GM21723 (cell line): ENCODE measurements at regions not wholly inside any gene's neighbourhood (a gene's known extent, or its start where the extent isn't known, plus 50 kb on each side); places are given as distances from the start of the nearest gene placed in this dataset.

Experiments used
- ATAC-seq: cut with Tn5 transposase; IDR thresholded peaks from one replicate; pipeline ENCODE4 v1.9.1; 2021; ENCODE audit warnings: mild to moderate bottlenecking, moderate library complexity; ENCODE audit not compliant: unreplicated experiment

- no peak for ATAC-seq
Observed at GRCh38 chr1:80066060-80066459, 1059.5 kb upstream of the ADGRL4 start.

- ATAC-seq: no peak
Observed at GRCh38 chr1:80064524-80064923, 1058.0 kb upstream of the ADGRL4 start.

GRCh38 chr1:80059940-80060339, 1053.4 kb upstream of the ADGRL4 start:
- ATAC-seq: no peak

- no peak for ATAC-seq
Observed at GRCh38 chr1:80056179-80056578, 1049.6 kb upstream of the ADGRL4 start.

DNA sequence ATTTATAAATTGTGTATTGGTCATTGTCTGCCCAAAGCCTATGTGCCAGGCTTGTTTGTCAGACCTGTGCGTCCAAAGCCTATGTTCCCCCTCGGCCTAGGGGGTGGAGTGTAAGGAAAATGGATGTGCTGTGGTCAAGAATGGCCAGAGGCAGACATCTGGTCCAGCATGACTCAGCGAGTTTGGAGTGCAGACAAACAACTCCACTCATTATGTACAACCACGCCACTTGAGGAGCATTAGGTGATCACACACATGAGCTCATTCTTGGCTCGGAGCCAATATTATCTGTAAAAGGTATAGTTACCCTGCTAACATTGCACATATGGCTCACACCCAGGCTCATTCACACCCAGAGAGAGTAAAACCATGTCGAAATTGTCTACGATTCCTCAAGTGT, 1047.6 kb upstream of the ADGRL4 start:
- ATAC-seq: no peak

DNA sequence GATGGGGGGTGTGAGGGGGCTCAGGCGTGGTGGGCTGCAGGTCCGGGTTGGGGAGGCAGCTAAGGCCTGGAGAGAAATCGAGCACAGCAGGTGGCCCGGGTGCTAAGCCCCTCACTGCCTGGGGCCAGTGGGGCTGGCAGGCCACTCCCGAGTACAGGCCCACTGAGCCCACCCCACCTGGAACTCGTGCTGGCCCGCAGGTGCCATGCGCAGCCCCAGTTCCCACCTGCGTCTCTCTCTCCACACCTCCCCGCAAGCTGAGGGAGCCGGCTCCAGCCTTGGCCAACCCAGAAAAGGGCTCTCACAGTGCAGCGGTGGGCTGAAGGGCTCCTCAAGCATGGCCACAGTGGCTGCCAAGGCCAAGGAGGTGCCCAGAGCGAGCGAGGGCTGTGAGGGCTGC, 1047.1 kb upstream of the ADGRL4 start:
- ATAC-seq: no peak

- ATAC-seq: no peak
Observed at GRCh38 chr1:80050523-80050922, 1044.0 kb upstream of the ADGRL4 start.

- ATAC-seq: no peak
Observed at GRCh38 chr1:80050085-80050484, 1043.6 kb upstream of the ADGRL4 start.

DNA sequence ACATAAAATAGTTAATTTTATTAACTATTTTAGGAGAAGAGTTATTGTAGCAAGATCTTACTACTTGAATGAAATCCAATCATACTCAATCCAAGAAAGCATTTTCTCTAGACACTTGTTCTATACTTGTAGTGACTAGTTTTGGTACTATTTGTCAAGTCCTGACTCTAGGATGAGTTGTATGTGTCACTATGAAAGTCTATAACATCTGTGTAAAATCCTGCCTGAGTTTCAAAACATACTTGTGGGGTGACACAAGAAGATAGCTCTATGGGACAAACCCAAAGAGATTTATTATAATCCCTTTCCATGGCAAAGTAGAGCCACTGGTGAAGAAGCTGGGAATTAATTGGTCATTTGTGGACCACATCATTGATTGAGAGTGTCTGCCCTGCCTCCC, 1042.2 kb upstream of the ADGRL4 start:
- no peak for ATAC-seq

- ATAC-seq: no peak
Observed at GRCh38 chr1:80047791-80048190, 1041.3 kb upstream of the ADGRL4 start.

DNA sequence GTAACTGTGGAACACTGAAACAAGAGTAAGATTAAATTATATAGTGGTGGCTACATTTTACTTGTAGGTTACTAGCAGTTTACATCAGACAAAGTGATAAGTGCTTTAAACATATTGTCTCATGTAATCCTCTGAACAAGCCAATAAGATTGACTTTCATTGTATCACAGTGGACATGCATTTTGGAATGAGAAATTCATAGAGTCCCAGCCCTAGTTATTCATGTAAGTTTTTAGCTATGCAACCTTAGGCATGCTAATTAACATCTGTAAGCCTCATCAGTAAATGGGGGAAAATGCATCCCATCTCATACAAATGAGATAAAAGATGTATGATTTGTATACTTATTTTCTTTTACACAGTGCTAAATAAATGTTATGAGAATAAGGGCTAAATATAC, 1038.1 kb upstream of the ADGRL4 start:
- no peak for ATAC-seq

DNA sequence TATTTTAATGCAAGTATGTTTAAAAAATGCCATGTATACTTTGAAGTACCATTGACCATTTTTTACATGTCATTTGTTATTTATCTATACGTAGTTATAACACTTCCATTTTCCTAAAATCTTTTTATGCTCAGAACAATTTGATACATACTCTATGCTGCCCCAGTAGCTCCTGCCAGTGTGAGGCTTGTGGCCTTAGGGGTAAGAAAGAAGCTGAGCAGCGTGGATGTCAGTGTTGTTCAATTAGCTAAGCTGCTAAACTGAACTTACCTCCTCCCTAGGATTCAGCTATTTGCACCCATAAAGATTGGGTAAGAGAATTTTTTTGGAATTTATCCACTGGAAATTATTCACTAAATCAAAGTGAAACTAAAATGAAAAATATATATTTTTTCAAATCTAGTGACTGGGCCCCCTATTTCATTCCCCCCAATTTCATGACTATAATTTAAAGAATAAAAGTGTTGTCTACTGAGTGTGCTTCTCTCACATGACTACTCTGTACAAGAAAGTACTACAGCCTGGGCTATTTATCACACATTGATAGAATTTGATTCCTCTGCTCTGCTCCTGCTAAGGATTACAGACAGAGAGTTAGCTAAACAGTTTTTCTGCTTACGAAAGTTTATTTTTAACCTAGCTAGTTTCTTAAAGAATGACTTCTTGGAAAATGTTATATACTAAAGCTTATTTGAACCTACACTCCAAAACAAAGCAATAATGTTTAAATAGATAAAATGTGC, 1030.3 kb upstream of the ADGRL4 start:
- ATAC-seq: no peak

DNA sequence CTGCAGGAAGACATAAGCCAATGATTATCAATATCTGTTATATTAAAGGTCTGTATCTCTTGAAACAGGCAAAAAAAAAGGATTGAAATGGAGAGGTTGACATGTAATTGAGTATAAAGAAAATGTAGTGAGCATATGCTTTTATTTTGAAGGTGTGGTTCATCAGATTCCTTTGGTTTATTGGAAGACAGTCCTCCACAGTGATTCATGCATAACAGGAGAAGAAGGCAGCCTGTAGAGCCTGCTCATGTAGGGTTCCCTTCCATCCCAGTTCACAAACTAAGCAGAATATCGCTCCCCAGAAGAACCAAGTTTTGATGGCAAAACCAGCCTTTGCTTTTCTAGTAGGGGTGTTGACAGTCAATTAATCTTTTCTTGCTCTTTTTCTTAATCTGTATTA, 1016.8 kb upstream of the ADGRL4 start:
- no peak for ATAC-seq

GRCh38 chr1:80021891-80022290, 1015.4 kb upstream of the ADGRL4 start:
- no peak for ATAC-seq

DNA sequence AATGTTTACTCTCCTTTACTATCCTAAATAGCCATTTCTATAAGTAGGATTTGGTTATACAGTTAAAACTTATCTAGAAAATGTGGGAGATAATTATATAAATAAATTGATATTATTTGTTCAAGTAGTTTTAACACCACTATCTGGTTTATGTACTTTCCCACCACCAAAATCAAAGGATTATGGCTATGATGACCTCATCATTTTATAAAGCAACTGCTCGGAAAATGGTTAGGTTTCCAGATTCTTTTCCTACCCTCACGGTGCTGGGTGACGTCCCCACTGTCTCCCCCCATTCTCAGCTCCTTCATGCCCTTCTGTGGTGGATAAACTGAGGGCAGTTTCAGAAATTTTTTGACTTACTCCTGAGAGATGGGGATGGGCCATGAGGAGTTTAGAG, 1011.8 kb upstream of the ADGRL4 start:
- no peak for ATAC-seq

DNA sequence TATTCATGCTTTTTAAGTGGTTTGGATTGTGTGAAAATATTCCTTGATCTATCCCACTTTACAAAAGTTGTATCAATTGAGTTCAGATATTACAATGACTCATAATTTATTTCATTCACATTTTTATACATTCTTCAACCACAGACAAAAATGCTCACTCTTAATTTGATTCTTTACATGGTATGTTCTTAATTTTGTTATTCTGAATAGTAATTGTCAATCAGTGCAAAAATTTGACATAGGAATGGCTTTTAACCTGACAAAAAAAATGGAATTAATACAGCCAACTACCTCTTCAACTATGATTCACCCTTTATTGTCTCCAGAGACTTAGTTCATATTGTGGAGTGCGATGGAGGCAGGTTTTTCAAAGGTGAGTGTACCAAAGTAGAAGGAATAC, 1002.4 kb upstream of the ADGRL4 start:
- no peak for ATAC-seq

DNA sequence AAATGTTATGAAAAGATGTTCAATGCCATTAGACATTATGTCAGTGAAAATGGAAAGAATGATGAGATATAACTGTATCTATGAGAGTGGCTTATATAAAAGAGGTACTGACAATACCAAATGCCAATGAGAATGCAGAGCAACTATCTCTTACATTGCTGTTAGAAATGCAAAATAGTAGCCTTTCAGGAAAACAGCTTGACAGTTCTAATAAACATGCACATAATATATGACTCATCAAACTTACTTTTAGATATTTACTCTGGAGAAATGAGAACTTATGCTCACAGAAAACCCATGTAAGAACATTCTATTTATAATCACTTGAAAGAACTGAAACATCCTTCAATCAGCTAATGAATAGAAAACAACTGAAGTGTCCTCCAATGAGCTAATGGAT, 996.7 kb upstream of the ADGRL4 start:
- no peak for ATAC-seq

DNA sequence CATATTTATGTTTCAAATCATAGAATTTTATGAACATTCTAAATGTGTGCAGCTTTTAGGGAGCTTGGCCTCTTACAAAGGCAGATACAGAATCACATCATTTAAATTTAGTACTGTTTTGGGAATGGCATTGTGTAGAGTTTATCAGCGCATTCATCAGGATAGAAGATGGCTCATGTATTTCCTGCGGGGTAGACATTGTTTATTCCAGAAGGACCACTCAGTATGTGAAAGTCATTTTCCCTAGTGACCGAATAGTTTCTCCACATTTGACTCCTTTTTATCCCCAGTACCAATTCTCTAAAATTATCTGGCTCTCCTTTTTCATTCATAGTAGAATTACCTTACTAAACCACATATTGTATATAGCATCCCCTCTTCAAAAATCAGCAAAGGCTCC, 981.9 kb upstream of the ADGRL4 start:
- no peak for ATAC-seq

- ATAC-seq: no peak
Observed at GRCh38 chr1:79982211-79982610, 975.7 kb upstream of the ADGRL4 start.

DNA sequence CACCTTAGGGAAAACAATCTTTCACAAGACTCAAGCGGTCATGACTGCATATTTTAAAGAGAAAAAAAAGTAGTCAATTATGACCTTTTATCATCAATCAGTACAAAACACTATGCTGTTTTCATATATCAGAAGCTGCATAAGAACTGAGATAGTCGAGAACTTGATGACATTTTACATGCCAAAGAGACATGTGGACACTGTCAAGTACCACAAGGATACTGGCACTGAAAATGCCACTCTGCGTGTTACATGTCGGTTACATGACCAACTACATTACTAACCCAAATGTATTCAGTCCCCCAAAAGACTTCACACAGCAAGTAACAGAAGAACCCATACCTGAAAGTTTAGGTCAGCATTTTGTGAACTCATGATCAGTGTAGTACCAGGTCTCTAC, 975.0 kb upstream of the ADGRL4 start:
- no peak for ATAC-seq

DNA sequence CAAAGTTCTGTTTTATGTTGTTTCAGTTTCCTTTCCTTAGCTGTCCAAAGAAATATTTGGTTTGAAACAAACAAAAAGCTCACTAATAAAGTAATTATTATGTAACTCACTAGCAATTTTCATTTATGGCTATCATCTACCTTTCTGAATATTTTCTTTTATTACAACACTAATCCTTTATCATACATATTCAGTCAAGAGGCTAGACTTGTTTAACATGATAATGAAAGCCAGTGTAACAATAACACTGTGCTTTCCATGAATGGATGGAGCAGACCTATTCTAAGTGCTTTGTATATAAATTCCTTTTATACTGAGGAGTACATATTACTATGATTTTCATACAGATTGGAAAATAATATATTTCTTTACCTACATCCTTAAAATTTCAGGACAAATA, 972.8 kb upstream of the ADGRL4 start:
- ATAC-seq: no peak

- no peak for ATAC-seq
Observed at GRCh38 chr1:79976287-79976686, 969.8 kb upstream of the ADGRL4 start.

DNA sequence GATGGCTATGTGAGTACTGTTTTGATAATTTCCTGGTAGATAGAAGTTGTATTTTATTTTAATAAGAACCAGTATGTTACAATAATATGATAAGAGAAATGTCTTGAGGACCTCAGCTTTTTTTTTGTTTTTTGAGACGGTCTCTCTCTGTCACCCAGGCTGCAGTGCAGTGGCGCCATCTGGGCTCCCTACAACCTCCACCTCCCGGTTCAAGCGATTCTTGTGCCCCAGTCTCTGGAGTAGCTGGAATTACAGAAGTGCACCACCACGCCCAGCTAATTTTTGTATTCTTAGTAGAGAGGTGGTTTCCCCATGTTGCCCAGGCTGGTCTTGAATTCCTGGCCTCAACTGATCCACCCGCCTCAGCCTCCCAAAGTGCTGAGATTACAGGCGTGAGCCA, 968.1 kb upstream of the ADGRL4 start:
- no peak for ATAC-seq
